ENCODE measurements at regions not wholly inside any gene's neighbourhood (a gene's known extent, or its start where the extent isn't known, plus 50 kb on each side); places are given as distances from the start of the nearest gene placed in this dataset.

DNA sequence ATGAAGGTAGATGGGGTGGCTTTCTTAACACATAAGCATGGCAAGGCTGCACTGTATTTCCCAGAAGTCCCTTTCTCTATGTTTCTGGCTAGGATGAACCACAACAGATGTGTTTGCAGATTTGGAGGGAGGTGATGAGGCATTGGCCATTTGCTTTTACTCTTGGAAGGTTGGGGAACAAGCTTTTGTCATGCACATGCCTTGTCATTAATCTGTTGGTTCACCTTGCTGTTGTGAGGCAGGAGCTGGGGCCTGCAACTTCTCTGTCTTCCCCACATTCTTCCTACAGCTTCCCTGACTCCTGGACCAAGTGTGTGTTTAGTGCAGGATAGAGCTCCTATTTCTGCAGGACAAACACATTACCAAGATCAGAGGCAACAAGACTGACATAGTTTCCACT, 326.2 kb upstream of the SPTLC3 start:
- no peak overlapping the region for H3K27ac ChIP-seq
- TF ChIP-seq CTCF (IDR thresholded peaks at IDR 0.05) (no peak), EP300 (IDR thresholded peaks at IDR 0.05) (no peak), POLR2A (IDR thresholded peaks at IDR 0.05) (no peak)
- no peaks in the 10 kb centered on the region for H3K9me3 ChIP-seq
- no peaks in the 10 kb centered on the region for H3K27me3 ChIP-seq
- no peak overlapping the region for H3K4me3 ChIP-seq
- H3K4me1 ChIP-seq (ENCODE audit: insufficient read depth), result no peaks in the 10 kb centered on the region
- intact Hi-C loops (cut with DNase I), result no loop called here
- no peaks in the 10 kb centered on the region for H3K36me3 ChIP-seq
- no peak for DNase-seq

DNA sequence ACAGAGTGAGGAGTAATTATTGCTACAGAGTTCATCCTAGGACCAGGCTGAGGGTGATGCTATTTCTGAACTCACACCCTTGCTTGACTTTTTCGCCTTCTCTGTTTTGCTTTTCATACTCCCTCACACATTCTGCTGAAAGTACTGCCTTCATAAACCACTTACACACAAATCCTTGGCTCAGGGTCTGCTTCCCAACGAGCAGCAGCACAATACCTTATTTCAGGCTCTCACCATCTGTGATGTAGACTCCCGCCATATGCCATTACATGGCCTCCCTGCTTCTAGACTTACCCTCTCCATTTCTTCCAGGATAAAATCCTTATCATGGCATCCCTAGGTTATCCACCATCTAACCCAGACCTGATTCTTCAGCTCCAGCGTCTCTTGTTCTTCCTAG, 321.3 kb upstream of the SPTLC3 start:
- 58 to 87% (median 75%) methylated on average over 4 of the region's 4 CpGs for WGBS, 3 donors
- H3K4me3 ChIP-seq, result no peak overlapping the region
- H3K4me1 ChIP-seq (ENCODE audit: insufficient read depth), result no peaks in the 10 kb centered on the region
- no peaks in the 10 kb centered on the region for H3K9me3 ChIP-seq
- H3K27ac ChIP-seq, result no peak overlapping the region
- intact Hi-C loops (cut with DNase I), result no loop called here
- no peak for DNase-seq
- no peaks in the 10 kb centered on the region for H3K27me3 ChIP-seq
- no peaks in the 10 kb centered on the region for H3K36me3 ChIP-seq
- no peak for TF ChIP-seq POLR2A (IDR thresholded peaks at IDR 0.05)
- no peak for TF ChIP-seq EP300 (IDR thresholded peaks at IDR 0.05)
- TF ChIP-seq CTCF (IDR thresholded peaks at IDR 0.05), result no peak

DNA sequence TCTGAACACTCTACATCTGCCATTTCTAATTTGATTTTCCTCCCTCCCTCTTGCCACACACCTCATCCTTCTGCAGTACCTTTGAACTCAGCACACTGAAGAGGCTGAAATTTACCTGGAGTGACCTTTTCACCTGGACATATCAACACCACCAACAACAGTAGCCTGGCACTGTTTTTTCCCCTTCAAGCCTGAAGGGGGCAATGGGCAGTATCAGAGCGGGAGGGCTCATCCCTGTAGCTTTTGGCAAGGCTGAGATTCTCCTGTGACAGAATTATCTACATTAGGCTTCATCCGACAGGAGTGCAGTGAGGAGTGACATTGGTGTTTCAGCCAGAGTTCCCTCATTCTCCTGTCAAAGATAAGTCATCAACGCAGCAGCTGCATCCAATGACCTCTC, 312.8 kb upstream of the SPTLC3 start:
- Histone ChIP-seq H3K4me1 (ENCODE audit: insufficient read depth) (no peaks in the 10 kb centered on the region), H3K27me3 (no peaks in the 10 kb centered on the region), H3K4me3 (no peak overlapping the region), H3K27ac (no peak overlapping the region), H3K9me3 (no peaks in the 10 kb centered on the region), H3K36me3 (no peaks in the 10 kb centered on the region)
- DNase-seq, result no peak
- intact Hi-C loops (cut with DNase I), result no loop called here
- WGBS, 3 donors, result 77 to 95% (median 89%) methylated on average over 3 of the region's 3 CpGs
- TF ChIP-seq CTCF (IDR thresholded peaks at IDR 0.05) (no peak), EP300 (IDR thresholded peaks at IDR 0.05) (no peak), POLR2A (IDR thresholded peaks at IDR 0.05) (no peak)

DNA sequence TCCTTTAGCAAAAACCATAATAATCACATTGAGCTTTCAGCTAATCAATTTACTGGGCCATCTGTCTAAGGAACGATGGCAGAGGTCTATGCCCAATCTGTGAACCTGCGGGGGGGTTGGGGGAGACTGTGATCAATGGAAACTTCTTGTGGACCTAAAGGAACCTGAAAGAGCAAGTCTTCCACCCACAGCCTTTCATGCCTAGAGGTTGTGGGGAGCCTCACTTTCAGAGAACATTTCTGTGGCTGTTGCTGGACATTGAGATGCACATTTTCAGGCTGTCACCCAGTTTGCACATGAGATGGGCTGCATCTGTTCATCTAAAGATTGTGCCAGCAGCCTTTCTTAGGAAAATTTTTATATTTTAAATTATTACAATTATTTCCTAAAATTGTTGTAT, 310.0 kb upstream of the SPTLC3 start:
- intact Hi-C loops (cut with DNase I), result no loop called here
- Histone ChIP-seq H3K4me3 (no peak overlapping the region), H3K4me1 (ENCODE audit: insufficient read depth) (no peaks in the 10 kb centered on the region), H3K9me3 (no peaks in the 10 kb centered on the region), H3K27me3 (no peaks in the 10 kb centered on the region), H3K36me3 (no peaks in the 10 kb centered on the region), H3K27ac (no peak overlapping the region)
- DNase-seq, result no peak
- TF ChIP-seq EP300 (IDR thresholded peaks at IDR 0.05), result no peak
- TF ChIP-seq CTCF (IDR thresholded peaks at IDR 0.05), result no peak
- TF ChIP-seq POLR2A (IDR thresholded peaks at IDR 0.05), result no peak
- WGBS, 3 donors, result 50 to 79% (median 59%) methylated on average over 2 of the region's 2 CpGs
